GM12878 (cell line): ENCODE measurements at regions not wholly inside any gene's neighbourhood (a gene's known extent, or its start where the extent isn't known, plus 50 kb on each side); places are given as distances from the start of the nearest gene placed in this dataset.

Experiments used
- ATAC-seq: fragments of 200-7000 bp; cut with Tn5 transposase; 3 replicates; pipeline ENCODE4 v1.9.1; 2020; ENCODE audit warnings: mild to moderate bottlenecking, moderate library complexity
- BruUV-seq: library from RNA; stranded (reverse); fragments of 400-500 nt; replicated peaks from 2 replicates; lab custom pipeline; 2021; lab: Mats Ljungman, UMichigan
- CTCF ChIA-PET: fragments of 300-600 bp; sonication (Branson Sonifier 250); formaldehyde crosslinking; extraction: SDS; loops from one replicate; lab custom pipeline; 2021; ENCODE audit warnings: inconsistent platforms; lab: Yijun Ruan, JAX
- POLR2A ChIA-PET: fragments of 350-600 bp; formaldehyde crosslinking; extraction: SDS; loops from one replicate; lab custom pipeline; 2021; ENCODE audit warnings: inconsistent platforms; lab: Charles Lee
- RAD21 ChIA-PET: fragments of 300-600 bp; sonication (Branson Sonifier 250); formaldehyde crosslinking; loops from one replicate; lab custom pipeline; 2023; ENCODE audit warnings: antibody characterized with exemption; ENCODE audit not compliant: unreplicated experiment; lab: Charles Lee
- SMC1A ChIA-PET: fragments of 300-600 bp; sonication (Branson Sonifier 250); formaldehyde crosslinking; loops from one replicate; lab custom pipeline; 2023; ENCODE audit not compliant: unreplicated experiment, uncharacterized antibody; lab: Charles Lee
- DNase-seq: peaks from one replicate; pipeline ENCODE4 v3.0.0-alpha.2; 2011; ENCODE audit warnings: low read depth, low spot score
- FAIRE-seq: peaks from 3 replicates; lab custom pipeline; 2011; peaks lifted over from hg19 to GRCh38; lab: Jason Lieb, UNC
- H2AFZ ChIP-seq: 2 replicates; pipeline ENCODE4 v1.6.0; 2011; ENCODE audit warnings: low read depth, low read length, control low read depth; ENCODE audit not compliant: control insufficient read depth
- H3K27ac ChIP-seq: 2 replicates; pipeline ENCODE4 v1.5.1; 2011; ENCODE audit warnings: control low read depth; ENCODE audit not compliant: control insufficient read depth, insufficient read depth
- H3K27me3 ChIP-seq, 2 experiments: replicated peaks in 1 of 2; 2 replicates each; pipeline versions ENCODE4 v1.6.0 to v1.6.1; 2011; ENCODE audit warnings: low read length in 1 of 2; ENCODE audit not compliant: control insufficient read depth in 2 of 2, insufficient read depth in 2 of 2
- H3K36me3 ChIP-seq, 2 experiments: 2 replicates each; pipeline ENCODE4 v1.5.1; 2011; ENCODE audit warnings: low read length in 1 of 2; ENCODE audit not compliant: control insufficient read depth in 2 of 2, insufficient read depth in 2 of 2
- H3K4me1 ChIP-seq: 2 replicates; pipeline ENCODE4 v1.6.1; 2011; ENCODE audit warnings: mild to moderate bottlenecking, low read length, moderate library complexity, mixed read lengths; ENCODE audit not compliant: control insufficient read depth, insufficient read depth
- H3K4me2 ChIP-seq: 2 replicates; pipeline ENCODE4 v1.6.0; 2011; ENCODE audit warnings: control low read depth; ENCODE audit not compliant: control insufficient read depth, insufficient read depth
- H3K4me3 ChIP-seq: fragments of 200-600 bp; sonication (generic); 2 replicates; pipeline ENCODE4 v1.5.1; 2016
- H3K79me2 ChIP-seq: 2 replicates; pipeline ENCODE4 v1.6.0; 2011; ENCODE audit warnings: low read length; ENCODE audit not compliant: control insufficient read depth, insufficient read depth
- H3K9ac ChIP-seq: 2 replicates; pipeline ENCODE4 v1.8.0; 2011; ENCODE audit warnings: low read length, control low read depth, mixed read lengths; ENCODE audit not compliant: control insufficient read depth, insufficient read depth
- H3K9me3 ChIP-seq: replicated peaks from 3 replicates; pipeline ENCODE4 v1.5.1; 2011; ENCODE audit warnings: mild to moderate bottlenecking, low read length; ENCODE audit not compliant: control insufficient read depth, insufficient read depth
- H4K20me1 ChIP-seq: 2 replicates; pipeline ENCODE4 v1.6.0; 2011; ENCODE audit not compliant: control insufficient read depth, insufficient read depth
- CREB1 ChIP-seq: IDR thresholded peaks from 2 replicates; pipeline ENCODE4 v1.6.1; 2012; ENCODE audit warnings: low read depth, mild to moderate bottlenecking, inconsistent platforms
- HDGF ChIP-seq: fragments of 450-650 bp; IDR thresholded peaks from 2 replicates; pipeline ENCODE4 v1.6.1; 2016; ENCODE audit warnings: antibody characterized with exemption
- KDM1A ChIP-seq: fragments of 200-600 bp; sonication (generic); IDR thresholded peaks from 2 replicates; pipeline ENCODE4 v1.6.1; 2016; ENCODE audit warnings: borderline replicate concordance
- NBN ChIP-seq: fragments of 450-650 bp; IDR thresholded peaks from 2 replicates; pipeline ENCODE4 v1.6.1; 2016
- NFYA ChIP-seq: IDR thresholded peaks from 2 replicates; pipeline ENCODE4 v1.6.1; 2011; ENCODE audit warnings: low read depth, mild to moderate bottlenecking, low read length, improper control_type of control experiment, borderline replicate concordance
- PAX5 ChIP-seq: IDR thresholded peaks from 2 replicates; pipeline ENCODE4 v1.6.1; 2011; ENCODE audit warnings: low read depth, low read length, borderline replicate concordance
- SIX5 ChIP-seq: IDR thresholded peaks from 2 replicates; pipeline ENCODE4 v1.6.1; 2011; ENCODE audit warnings: mild to moderate bottlenecking, low read depth, low read length, moderate library complexity; ENCODE audit not compliant: severe bottlenecking
- ZNF622 ChIP-seq: fragments of 450-650 bp; IDR thresholded peaks from 2 replicates; pipeline ENCODE4 v1.6.1; 2017; ENCODE audit warnings: mild to moderate bottlenecking, inconsistent platforms
- WGBS: methylation state at CpG from one replicate; pipeline ENCODE4 v1.1.6; 2016; ENCODE audit warnings: low lambda C conversion rate; ENCODE audit not compliant: insufficient replicate concordance, insufficient coverage; ENCODE audit errors: missing lambda C conversion rate; 5-methylcytosine and 5-hydroxymethylcytosine counted together
- in situ Hi-C: fragments of 300-500 bp; cut with MboI; formaldehyde crosslinking; loops from 9 replicates; pipeline ENCODE4 v1.14.3; 2018; ENCODE audit warnings: mixed read lengths
- intact Hi-C: fragments of 100-400 bp; cut with micrococcal nuclease; formaldehyde crosslinking; loops from one replicate; pipeline ENCODE4 v1.14.2; 2022; ENCODE audit not compliant: unreplicated experiment
- TF ChIP-seq, protein P1 (sequence below): fragments of 450-650 bp; formaldehyde crosslinking; IDR thresholded peaks from 2 replicates; pipeline ENCODE4 v1.4.0; 2022; ENCODE audit warnings: mild to moderate bottlenecking, moderate library complexity
- TF ChIP-seq, protein P2 (sequence below): IDR thresholded peaks from 2 replicates; pipeline ENCODE4 v1.6.1; 2011; ENCODE audit warnings: borderline replicate concordance, low read depth, mild to moderate bottlenecking, moderate library complexity, mixed read lengths, low read length; ENCODE audit not compliant: insufficient read depth; ENCODE audit errors: extremely low read length

DNA sequence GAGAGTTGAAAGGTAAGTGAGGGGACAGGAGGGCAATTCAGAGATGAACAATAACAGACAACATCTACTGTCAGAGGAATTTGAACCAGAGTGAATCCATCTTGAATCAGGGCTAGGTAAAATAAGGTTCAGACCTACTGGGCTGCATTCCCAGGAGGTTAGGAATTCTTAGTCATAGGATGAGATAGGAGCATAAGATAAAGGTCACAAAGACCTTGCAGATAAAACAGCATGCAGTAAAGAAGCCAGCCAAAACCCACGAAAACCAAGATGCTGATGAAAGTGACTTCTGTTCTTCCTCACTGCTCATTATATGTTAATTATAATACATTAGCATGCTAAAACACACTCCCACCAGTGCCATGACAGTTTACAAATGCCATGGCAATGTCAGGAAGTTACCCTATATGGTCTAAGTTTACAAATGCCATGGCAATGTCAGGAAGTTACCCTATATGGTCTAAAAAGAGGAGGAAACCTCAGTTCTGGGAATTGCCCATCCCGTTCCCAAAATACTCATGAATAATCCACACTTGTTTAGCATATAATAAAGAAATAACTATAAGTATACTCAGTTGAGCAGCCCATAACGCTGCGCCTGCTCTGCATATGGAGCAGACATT is 248.5 kb downstream of the HAO1 start:
- POLR2A ChIA-PET, result no interaction called here
- no peak for ATAC-seq
- no peak for FAIRE-seq
- intact Hi-C loops (no loop called here), in situ Hi-C loops (no loop called here)
- WGBS, result 19% methylated on average over 4 of the region's 4 CpGs
- DNase-seq, result no peak
- Histone ChIP-seq H3K4me2 (no peak overlapping the region), H3K27me3 (no peaks in the 10 kb centered on the region), H3K36me3 (no peaks in the 10 kb centered on the region), H3K9me3 (no peaks in the 10 kb centered on the region), H2AFZ (no peak overlapping the region), H3K9ac (no peak overlapping the region), H3K4me3 (no peak overlapping the region), H4K20me1 (no peaks in the 10 kb centered on the region), H3K4me1 (no peaks in the 10 kb centered on the region), H3K27ac (no peak overlapping the region), H3K79me2 (no peaks in the 10 kb centered on the region)
- CTCF ChIA-PET, result no interaction called here
- TF ChIP-seq KDM1A (no peak), PAX5 (no peak), NBN (no peak), ZNF622 (no peak), HDGF (no peak), CREB1 (no peak), NFYA (no peak), SIX5 (no peak)
- TF ChIP-seq, protein P1, sequence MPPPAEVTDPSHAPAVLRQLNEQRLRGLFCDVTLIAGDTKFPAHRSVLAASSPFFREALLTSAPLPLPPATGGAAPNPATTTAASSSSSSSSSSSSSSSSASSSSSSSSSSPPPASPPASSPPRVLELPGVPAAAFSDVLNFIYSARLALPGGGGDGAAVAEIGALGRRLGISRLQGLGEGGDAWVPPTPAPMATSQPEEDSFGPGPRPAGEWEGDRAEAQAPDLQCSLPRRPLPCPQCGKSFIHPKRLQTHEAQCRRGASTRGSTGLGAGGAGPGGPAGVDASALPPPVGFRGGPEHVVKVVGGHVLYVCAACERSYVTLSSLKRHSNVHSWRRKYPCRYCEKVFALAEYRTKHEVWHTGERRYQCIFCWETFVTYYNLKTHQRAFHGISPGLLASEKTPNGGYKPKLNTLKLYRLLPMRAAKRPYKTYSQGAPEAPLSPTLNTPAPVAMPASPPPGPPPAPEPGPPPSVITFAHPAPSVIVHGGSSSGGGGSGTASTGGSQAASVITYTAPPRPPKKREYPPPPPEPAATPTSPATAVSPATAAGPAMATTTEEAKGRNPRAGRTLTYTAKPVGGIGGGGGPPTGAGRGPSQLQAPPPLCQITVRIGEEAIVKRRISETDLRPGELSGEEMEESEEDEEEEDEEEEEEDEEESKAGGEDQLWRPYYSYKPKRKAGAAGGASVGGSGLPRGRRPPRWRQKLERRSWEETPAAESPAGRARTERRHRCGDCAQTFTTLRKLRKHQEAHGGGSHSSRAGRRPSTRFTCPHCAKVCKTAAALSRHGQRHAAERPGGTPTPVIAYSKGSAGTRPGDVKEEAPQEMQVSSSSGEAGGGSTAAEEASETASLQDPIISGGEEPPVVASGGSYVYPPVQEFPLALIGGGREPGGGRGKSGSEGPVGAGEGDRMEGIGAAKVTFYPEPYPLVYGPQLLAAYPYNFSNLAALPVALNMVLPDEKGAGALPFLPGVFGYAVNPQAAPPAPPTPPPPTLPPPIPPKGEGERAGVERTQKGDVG, result no peak
- TF ChIP-seq, protein P2, sequence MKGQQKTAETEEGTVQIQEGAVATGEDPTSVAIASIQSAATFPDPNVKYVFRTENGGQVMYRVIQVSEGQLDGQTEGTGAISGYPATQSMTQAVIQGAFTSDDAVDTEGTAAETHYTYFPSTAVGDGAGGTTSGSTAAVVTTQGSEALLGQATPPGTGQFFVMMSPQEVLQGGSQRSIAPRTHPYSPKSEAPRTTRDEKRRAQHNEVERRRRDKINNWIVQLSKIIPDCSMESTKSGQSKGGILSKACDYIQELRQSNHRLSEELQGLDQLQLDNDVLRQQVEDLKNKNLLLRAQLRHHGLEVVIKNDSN, result no peak
- SMC1A ChIA-PET, result interaction anchor here (0.5 kb wide), 1 partner anchor 945 kb away, joined by 3 read pairs; no protein-coding TSS in a partner anchor
- no TSS peak for BruUV-seq
- RAD21 ChIA-PET, result no interaction called here
